Activated T-helper 17 cell treated with anti-CD3 and anti-CD28 coated beads, Interleukin-2, amount 50 U/mL, for 72 hours (primary cell): ENCODE measurements at regions not wholly inside any gene's neighbourhood (a gene's known extent, or its start where the extent isn't known, plus 50 kb on each side); places are given as distances from the start of the nearest gene placed in this dataset.
A peak's percentile ranks its signal among the peaks of the same experiment; 100 is the strongest.
"Not testable (repeated sequence)": the region's sequence is repeated elsewhere in the genome, so short reads cannot be mapped to it uniquely, and the experiment has no call there.

Experiments used
- ATAC-seq: fragments of 150-1000 bp; cut with Tn5 transposase; replicated peaks from 2 replicates; pipeline ENCODE4 v1.10.0; 2021; ENCODE audit warnings: mild to moderate bottlenecking, moderate library complexity
- H3K27ac Mint-ChIP-seq: one replicate; pipeline ENCODE4 v1.8.0; 2022; ENCODE audit warnings: mixed read lengths
- H3K27me3 Mint-ChIP-seq: one replicate; pipeline ENCODE4 v1.8.0; 2022; ENCODE audit warnings: mixed read lengths
- H3K36me3 Mint-ChIP-seq: one replicate; pipeline ENCODE4 v1.8.0; 2022; ENCODE audit warnings: low read depth, mild to moderate bottlenecking, mixed read lengths
- H3K4me1 Mint-ChIP-seq: one replicate; pipeline ENCODE4 v1.8.0; 2022; ENCODE audit warnings: mixed read lengths
- H3K4me3 Mint-ChIP-seq: one replicate; pipeline ENCODE4 v1.8.0; 2022; ENCODE audit warnings: mild to moderate bottlenecking, mixed read lengths
- H3K9me3 Mint-ChIP-seq: one replicate; pipeline ENCODE4 v1.8.0; 2022; ENCODE audit warnings: mixed read lengths

DNA sequence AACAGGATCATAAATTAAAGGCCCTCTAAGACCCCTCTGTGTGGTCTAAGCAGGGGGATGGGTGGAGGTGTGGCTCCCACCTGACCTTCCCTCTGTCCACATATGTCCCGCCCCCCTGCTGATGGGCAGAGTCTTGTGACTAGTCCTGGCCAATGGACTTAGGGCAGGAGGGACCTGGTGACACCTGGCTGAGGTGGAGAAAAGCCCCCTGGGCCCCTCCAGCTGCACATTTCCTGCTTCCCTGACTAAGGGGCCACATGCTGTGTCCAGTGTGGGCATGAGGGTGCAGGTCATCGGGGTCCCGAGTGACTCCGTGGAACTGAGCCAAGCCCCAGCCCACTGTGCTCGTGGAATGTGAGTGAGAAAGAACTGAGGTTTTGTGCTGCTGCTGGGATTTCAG, 254.7 kb downstream of the ADGRD1 start:
- Mint-ChIP-seq H3K4me1 (peaks cover 4% of the 10 kb centered on the region), H3K27ac (no peak overlapping the region), H3K27me3 (peaks cover 7% of the 10 kb centered on the region), H3K36me3 (no peaks in the 10 kb centered on the region), H3K4me3 (no peak overlapping the region), H3K9me3 (peaks cover 6% of the 10 kb centered on the region)
- no peak for ATAC-seq

GRCh38 chr12:131209082-131210070, 255.7 kb downstream of the ADGRD1 start:
- H3K4me3 Mint-ChIP-seq: peak overlapping the region; percentile 40
- ATAC-seq: peak; percentile 50
- H3K4me1 Mint-ChIP-seq: peaks cover 4% of the 10 kb centered on the region
- peaks cover 6% of the 10 kb centered on the region for H3K9me3 Mint-ChIP-seq
- H3K27me3 Mint-ChIP-seq: peaks cover 7% of the 10 kb centered on the region
- no peaks in the 10 kb centered on the region for H3K36me3 Mint-ChIP-seq
- peak overlapping the region; percentile 26 for H3K27ac Mint-ChIP-seq

DNA sequence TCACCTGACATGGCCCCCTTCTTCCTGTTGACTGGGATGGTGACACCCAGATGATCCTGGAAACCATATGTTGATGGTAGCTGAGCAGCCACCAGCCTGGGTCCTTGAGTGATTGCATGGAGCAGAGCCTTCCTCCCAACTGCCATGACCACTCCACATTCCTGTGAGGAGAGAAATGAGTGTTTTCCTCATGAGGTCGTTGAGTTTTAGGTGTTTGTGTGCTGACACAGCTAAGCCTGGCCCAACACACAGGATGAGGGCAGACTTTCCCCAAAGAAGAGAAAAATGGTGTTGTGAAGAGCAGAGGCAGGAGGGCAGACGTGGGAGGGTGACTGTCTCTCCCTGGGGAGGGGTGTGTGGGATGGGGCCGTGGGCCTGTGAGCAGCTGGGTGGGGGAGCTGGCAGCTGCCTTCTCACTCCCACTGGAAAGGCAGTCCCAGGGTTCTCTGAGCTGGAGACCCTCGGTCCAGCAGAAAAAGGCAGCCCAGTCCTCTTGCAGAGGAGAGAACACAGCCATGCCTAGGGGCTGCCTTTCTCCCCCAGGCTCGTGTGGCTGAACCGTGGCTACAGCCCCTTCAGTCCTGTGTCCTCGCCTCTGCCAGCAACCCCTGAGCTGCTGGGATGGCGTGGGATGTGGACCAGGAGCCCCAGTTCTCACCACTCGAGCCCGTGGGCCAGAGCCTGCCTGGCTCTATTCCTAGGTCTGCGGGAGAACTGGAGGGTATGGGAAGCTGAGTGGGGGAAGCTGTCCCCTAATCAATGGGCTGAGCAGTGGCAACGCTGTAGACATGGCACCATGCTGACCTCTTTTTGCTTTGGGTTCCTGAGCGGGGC, 257.0 kb downstream of the ADGRD1 start:
- no peak overlapping the region for H3K4me3 Mint-ChIP-seq
- no peak for ATAC-seq
- H3K9me3 Mint-ChIP-seq: peaks cover 6% of the 10 kb centered on the region
- no peak overlapping the region for H3K27ac Mint-ChIP-seq
- H3K27me3 Mint-ChIP-seq: peaks cover 7% of the 10 kb centered on the region
- H3K36me3 Mint-ChIP-seq: no peaks in the 10 kb centered on the region
- H3K4me1 Mint-ChIP-seq: peaks cover 4% of the 10 kb centered on the region

- Mint-ChIP-seq H3K27ac (no peak overlapping the region), H3K4me3 (peak overlapping the region; percentile 7), H3K27me3 (peaks cover 7% of the 10 kb centered on the region), H3K9me3 (peaks cover 6% of the 10 kb centered on the region), H3K4me1 (peaks cover 4% of the 10 kb centered on the region), H3K36me3 (no peaks in the 10 kb centered on the region)
- peak; percentile 46 for ATAC-seq
Measured at GRCh38 chr12:131211340-131211938, 257.7 kb downstream of the ADGRD1 start.

- H3K36me3 Mint-ChIP-seq: no peaks in the 10 kb centered on the region
- H3K27me3 Mint-ChIP-seq: peaks cover 17% of the 10 kb centered on the region
- no peak for ATAC-seq
- no peak overlapping the region for H3K27ac Mint-ChIP-seq
- no peak overlapping the region for H3K4me3 Mint-ChIP-seq
- peaks cover 4% of the 10 kb centered on the region for H3K4me1 Mint-ChIP-seq
- peaks cover 6% of the 10 kb centered on the region for H3K9me3 Mint-ChIP-seq
Measured at GRCh38 chr12:131213896-131214442, 260.3 kb downstream of the ADGRD1 start.

- H3K4me3 Mint-ChIP-seq, H3K9me3 Mint-ChIP-seq, H3K27ac Mint-ChIP-seq, ATAC-seq, H3K4me1 Mint-ChIP-seq, H3K36me3 Mint-ChIP-seq: not testable (repeated sequence)
- H3K27me3 Mint-ChIP-seq: peaks cover 14% of the 10 kb centered on the region
Measured at GRCh38 chr12:131214936-131215335, 261.2 kb downstream of the ADGRD1 start.

GRCh38 chr12:131216587-131216986, 262.9 kb downstream of the ADGRD1 start:
- not testable (repeated sequence) for H3K36me3 Mint-ChIP-seq, H3K27me3 Mint-ChIP-seq, ATAC-seq, H3K4me3 Mint-ChIP-seq, H3K9me3 Mint-ChIP-seq, H3K27ac Mint-ChIP-seq, H3K4me1 Mint-ChIP-seq

DNA sequence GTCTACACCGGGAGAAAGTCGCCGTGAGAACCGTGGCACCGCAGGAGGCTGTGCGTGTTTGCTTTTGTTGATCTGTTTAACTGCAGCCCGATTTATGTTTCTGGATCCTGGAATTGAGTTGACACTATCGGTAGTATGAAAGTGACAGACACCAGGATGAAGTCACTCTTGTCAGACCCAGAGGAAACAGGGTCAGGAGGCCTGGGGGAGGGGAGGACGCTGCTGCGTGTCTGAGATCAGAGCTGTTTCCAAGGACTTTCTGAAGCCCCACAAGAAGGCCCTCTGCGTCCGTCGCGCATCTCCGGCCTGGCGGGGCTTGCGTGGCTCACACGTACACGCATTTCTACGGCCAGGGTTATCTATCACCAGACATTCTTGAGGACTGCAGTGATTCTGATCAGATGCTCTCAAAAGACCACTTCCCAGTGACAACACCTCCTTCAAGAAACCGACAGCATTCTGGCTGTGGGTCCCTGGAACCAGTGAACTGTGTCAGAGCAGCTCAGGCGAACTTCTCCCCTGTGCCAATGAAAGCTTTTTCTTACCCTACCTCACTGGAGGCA, 263.4 kb downstream of the ADGRD1 start:
- Mint-ChIP-seq H3K4me3 (no peak overlapping the region), H3K36me3 (no peaks in the 10 kb centered on the region), H3K27me3 (peaks cover 10% of the 10 kb centered on the region), H3K9me3 (peaks cover 6% of the 10 kb centered on the region), H3K4me1 (no peaks in the 10 kb centered on the region), H3K27ac (no peak overlapping the region)
- ATAC-seq: no peak

GRCh38 chr12:131218026-131218922, 264.6 kb downstream of the ADGRD1 start:
- Mint-ChIP-seq H3K27me3 (peaks cover 15% of the 10 kb centered on the region), H3K4me1 (peaks cover 6% of the 10 kb centered on the region), H3K27ac (no peak overlapping the region), H3K36me3 (no peaks in the 10 kb centered on the region), H3K9me3 (peaks cover under 1% of the 10 kb centered on the region), H3K4me3 (no peak overlapping the region)
- ATAC-seq: no peak

- Mint-ChIP-seq H3K27me3 (peaks cover 15% of the 10 kb centered on the region), H3K9me3 (no peaks in the 10 kb centered on the region), H3K4me1 (peaks cover 6% of the 10 kb centered on the region), H3K27ac (no peak overlapping the region), H3K4me3 (no peak overlapping the region), H3K36me3 (no peaks in the 10 kb centered on the region)
- ATAC-seq: no peak
Measured at GRCh38 chr12:131218923-131219669, 265.4 kb downstream of the ADGRD1 start.

DNA sequence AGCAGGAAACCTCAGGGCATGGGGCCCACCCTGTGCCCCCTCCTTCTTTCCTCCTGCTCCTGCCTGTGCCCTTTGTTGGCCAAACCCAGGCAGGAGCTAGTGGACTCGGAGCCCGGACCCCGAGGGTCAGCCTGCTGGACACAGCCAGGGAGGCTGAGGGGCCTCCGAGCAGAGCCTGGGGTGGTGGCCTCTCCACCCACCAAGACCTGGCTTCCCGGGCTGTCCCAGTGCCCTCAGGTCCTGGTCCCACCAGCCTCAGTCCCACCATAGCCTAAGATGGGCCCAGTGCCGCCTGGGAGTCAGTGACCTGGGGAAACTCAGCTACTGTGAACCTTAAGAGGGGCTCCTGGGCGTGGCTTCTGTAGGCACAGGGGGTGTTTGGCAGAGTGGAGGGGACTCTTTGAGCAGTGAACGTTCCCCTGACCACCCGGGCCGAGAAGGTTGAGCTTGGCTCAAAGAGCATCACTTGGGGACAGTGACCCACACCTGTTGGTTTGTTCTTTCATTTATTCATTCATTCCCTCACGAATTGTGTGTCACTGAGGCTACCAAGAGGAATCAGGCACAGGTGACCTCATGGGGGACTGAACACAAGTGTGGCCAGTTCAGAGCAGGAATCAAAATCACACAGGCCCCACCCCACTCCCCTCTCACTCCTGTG, 266.1 kb downstream of the ADGRD1 start:
- peaks cover 6% of the 10 kb centered on the region for H3K4me1 Mint-ChIP-seq
- H3K4me3 Mint-ChIP-seq: no peak overlapping the region
- ATAC-seq: no peak
- no peaks in the 10 kb centered on the region for H3K9me3 Mint-ChIP-seq
- H3K27ac Mint-ChIP-seq: no peak overlapping the region
- H3K36me3 Mint-ChIP-seq: no peaks in the 10 kb centered on the region
- peaks cover 15% of the 10 kb centered on the region for H3K27me3 Mint-ChIP-seq

- H3K27ac Mint-ChIP-seq: no peak overlapping the region
- H3K27me3 Mint-ChIP-seq: peaks cover 15% of the 10 kb centered on the region
- no peaks in the 10 kb centered on the region for H3K36me3 Mint-ChIP-seq
- no peak for ATAC-seq
- peaks cover 6% of the 10 kb centered on the region for H3K4me1 Mint-ChIP-seq
- no peaks in the 10 kb centered on the region for H3K9me3 Mint-ChIP-seq
- H3K4me3 Mint-ChIP-seq: no peak overlapping the region
Measured at GRCh38 chr12:131220331-131220685, 266.6 kb downstream of the ADGRD1 start.
